EH (cell line): ENCODE measurements at regions not wholly inside any gene's neighbourhood (a gene's known extent, or its start where the extent isn't known, plus 50 kb on each side); places are given as distances from the start of the nearest gene placed in this dataset.

ENCODE experiments used
- DNase-seq: peaks from one replicate; pipeline ENCODE4 v3.0.0-alpha.2; 2015; ENCODE audit warnings: low read depth

DNA sequence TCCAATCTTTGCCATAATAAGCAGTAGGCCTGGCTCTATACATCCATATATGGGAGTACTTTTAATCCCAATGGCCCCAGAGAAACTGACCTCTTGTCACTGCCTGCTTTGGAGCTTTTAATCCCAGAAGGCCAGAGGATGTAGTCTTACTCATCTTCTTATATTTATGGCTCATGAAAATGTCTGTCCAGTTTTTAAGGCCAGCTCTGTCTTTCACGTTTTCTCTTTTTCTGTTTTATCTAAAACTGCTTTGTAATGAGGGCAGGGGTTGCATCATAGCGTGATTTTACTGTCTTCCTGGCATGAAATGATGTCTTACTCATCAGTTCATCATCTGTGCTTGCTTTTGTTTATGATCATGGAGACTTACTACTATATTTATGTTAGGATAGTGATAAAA is 1094.9 kb downstream of the MAT2B start:
- no peak for DNase-seq

DNA sequence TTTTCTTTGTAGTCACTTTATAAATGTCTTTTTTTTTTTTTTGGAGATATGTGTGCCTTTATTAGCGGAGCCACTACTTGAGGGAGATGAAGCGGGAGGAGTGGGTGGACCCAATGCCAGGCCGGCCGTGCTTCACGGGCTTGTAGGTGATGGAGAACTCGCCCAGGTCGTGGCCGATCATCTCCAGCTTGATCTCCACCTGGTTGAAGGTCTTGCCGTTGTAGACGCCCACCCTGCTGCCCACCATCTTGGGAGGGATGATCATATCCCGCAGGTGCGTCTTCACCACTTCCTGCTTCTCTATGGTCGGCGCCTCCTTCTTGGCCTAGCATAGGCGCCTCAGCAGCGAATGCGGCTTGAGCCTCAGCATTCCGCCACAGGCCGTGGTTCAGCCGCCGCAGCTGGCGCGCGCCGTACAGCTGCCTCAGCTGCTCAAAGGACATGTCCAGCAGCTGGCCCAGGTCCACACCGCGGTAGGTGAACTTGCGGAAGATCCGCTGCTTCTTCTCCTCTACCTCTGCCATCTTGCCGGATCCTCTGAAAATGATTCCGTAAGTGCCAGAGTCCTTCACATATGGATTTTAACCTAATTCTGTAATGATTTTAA is 1095.6 kb downstream of the MAT2B start:
- no peak for DNase-seq

DNA sequence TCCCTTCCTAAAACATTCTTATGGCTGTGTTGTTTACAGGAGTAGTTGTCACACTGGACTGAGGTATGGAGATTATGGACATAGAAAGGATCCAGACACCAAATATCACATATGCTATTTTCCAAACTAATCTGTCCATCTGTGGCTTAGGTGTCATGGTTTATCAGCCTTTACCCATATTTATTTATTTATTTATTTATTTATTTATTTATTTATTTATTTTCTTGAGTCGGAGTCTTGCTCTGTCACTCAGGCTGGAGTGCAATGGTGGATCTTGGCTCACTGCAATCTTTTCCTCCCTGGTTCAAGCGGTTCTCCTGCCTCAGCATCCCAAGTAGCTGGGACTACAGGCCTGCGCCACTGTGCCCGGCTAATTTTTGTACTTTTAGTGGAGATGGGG is 1103.1 kb downstream of the MAT2B start:
- DNase-seq: no peak

DNA sequence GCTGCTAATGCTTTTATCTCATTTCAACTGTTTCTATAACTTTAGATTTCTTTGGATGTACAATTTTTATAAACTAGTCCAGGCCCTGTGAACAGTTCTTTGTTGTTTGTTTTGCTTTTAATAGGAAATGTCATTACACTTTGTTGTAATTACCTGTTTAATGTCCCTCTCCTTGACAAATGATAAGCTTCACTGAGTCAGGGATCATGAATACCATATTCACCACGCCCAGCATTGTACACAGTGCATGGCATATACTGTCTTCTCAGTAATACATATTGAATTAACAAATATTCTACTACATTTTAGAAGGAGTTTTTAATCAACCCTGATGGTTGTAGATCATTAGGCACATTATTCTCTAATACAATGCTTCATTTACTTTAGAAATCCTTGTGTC is 1105.0 kb downstream of the MAT2B start:
- no peak for DNase-seq

DNA sequence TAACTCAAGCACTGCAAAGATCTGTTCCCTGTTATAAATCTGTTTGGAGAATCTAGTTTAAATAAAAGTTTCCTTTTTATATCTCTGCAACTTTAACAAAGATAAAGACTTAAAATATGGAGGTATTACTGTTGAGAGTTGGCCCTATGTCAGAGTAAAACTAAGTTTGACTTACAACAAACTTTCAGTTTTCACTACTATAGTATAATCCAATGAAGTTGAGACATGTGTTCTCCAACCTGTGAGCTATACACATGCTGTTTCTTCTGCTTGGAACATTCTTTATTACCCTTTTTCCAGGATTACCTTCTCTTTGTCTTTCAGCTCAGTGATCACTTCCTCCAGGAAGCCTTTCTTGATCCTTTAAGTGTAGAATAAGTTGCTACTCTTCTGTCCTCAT is 1109.3 kb downstream of the MAT2B start:
- DNase-seq: no peak

DNA sequence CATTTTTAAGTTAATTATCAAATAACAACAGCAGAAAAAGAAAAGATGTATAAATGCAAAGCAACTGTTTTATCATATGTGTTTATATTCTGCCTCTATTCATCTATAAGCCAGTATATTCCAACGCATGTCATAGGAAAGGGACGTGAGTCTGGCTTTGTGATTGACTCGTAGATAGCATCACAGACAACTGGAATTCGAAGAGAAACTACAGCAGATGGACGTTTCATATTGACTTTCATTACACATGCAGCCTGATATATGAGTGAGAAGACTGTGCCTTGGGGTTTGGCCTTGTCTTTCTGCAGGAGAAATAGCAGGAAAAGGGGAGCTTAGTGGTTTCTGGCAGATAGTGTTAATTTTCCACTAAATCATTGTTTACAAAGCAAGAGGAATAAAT is 1111.9 kb downstream of the MAT2B start:
- DNase-seq: no peak

DNA sequence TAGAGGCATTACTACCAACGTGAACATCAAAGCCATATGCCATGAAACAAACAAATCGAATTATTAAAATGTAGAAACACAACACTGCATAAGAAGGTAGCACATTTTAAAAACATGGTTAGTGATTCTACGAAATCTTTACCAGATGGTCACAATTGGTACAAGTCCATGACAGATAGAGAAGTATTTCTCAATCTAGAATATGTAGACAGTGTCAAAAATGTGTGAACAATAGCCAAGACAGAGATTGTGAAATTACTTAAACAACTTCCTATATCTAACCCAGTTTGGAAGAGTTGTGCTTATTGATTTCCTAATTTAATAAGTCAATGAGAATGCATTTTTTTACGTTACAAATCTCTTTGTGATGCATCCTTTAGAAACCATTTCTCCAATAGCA is 1121.6 kb downstream of the MAT2B start:
- no peak for DNase-seq

DNA sequence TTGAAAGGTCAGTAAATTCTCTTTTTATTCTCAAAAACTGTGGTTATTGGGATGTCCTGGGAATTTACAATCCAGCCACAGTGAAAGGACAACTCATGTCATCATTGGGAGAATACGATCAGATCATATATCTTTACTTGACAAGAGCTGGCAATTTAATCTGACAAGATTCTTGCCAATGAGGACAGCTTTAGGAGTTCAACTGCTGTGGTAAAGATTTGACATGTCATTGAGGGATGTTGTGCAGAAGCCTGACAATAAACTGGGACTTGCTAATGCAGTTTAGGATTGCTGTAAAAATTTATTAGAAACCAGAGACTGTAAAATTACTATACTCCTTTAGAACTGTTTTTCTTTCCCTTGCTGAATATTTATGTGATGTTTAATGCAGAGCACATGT is 1131.0 kb downstream of the MAT2B start:
- DNase-seq: no peak

DNA sequence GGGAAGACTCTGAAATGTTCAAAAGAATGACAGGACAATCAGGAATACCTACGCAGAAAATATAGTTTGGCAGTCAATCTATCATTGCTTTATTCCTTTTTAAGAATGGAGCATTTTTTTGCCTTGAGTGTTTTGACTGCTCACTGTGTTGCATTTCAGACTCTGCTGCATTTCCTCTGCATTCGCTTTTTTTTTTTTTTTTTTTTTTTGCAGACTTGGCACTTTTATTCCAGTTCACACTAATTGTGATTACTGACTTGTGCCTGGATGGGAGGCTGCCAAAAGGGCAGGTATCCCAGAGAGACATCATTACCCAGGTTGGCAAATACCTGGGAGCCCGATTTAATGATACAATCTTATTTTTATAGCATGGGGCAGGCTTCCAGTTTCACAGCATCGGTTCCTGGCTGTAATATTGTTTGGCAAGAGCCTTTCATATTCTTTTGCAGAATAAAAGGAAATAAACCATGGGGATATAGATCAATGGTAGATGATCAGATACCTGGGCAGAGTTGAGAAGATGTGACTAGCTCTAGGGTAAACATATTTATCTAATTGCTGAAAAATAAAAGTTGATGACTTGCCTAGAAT is 1132.6 kb downstream of the MAT2B start:
- DNase-seq: no peak

DNA sequence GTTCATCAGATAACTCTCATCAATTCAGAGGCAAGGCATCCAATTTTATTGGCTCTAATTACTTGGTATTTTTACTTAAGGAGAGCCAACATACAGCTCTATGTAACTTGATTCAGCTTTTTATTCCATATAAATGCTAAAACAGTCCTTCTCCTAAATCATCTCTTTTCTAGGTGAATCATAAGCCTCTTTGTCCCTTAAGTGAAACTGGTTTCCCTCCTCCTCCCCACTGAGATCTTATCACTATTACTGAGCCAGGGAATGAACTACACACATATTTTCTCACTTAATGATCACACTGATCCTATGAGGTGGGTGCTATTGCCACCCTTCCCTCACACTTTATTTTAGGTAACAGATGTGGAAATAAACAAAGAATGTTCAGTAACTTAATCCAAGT is 1143.8 kb downstream of the MAT2B start:
- DNase-seq: no peak

DNA sequence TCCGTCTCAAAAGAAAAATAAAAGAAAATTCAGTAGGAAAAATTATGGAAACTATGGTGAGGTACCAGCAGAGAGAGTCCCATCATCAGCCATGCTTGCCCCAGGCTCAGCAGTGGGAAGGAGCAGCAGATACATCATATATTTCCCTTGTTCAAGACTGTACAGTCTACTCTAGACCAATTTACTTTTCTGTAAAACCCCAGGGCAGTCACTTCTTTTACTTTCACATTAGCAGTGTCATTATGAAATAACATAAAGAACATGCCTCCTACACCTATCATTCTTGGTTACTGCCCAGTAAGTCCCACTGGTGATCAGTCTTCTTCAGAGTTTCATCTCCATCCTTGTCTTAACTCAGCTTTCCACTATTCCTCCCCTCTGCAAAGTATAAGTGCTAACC is 1145.0 kb downstream of the MAT2B start:
- no peak for DNase-seq

DNA sequence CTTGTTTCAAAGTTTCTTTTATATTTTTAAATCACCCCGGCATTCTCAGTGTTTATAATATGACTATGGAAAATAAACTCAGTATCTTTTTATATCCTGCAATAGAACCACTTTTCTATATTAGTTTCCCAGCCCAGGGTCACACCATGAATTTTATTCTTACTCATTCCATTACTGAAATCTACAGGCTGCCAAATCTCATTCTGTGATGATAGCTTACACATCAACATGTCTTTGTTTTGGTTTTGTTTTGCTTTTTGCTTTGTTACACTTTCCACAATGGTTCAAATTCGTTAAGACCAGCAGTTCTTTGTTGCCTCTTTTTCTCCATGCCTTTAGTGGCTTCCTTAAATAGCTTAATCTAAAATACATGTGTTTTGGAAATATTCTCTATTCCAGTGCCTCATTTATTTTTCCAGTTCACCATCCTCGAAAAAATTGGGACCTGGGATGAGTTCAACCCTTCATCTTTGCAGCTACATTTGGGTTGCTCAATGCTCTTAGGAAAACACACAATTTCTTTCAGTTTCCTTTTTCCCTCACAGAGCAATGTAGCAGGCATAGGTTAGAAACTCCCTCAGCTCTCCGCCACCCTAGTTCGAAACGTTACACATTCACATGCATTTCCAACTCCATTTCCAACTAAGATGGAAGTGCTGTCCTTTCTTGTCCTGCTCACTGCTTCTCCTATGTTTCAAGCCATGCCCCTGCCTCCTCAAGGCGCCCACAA is 1146.3 kb downstream of the MAT2B start:
- DNase-seq: no peak

DNA sequence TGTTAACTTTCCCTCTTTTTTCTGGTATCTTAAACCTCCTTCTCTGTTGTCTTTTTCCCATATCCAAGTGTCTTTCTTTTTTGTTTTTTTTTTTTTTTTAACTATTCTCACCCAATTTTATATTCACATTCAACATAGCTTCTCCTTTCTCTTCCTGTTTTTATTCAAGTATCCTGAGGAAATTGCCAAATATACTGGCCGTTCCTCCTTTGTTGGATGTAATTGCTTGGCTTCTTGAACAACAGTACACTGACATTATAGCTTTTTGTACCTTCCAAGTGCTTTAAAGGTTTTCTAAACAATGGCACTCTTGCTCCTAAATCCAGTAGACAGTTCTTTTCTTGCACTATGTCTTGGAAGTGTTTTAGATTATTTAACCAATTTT is 1146.8 kb downstream of the MAT2B start:
- no peak for DNase-seq

DNA sequence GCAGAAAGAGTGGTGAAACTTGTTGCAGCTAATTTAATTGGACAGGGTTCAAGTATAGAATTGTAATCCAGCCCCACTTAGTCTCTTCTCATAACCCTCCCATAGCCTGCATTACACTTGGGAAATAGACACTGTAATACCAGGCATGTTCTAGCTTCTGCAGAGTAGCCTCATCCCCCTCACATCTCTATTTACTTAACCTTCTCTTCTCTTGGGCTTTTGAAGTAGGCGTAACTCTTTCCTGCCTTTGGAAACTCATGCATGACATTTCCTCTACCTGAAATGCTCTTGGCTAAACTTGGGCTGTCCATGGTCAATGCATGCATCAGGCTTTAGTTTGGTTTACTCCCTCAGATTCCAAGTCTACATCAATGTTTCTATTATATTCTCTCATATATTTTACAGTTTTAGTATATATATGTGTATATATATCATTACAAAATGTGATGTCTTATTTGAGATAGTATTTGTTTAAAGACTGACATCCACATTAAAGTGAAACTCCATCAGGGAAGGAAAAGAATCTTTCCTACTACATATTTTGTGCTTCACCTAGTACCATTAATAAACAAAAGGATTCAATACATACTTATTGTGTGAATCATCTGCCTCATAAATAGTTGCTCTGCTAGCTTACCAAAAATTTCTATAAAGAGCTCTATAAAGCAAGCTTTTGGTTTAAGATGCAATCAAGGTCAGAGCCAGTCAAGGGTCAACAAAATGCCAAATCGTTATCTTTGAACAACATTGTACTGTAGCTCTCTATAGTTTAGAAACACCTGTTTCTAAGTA is 1158.0 kb downstream of the MAT2B start:
- no peak for DNase-seq

DNA sequence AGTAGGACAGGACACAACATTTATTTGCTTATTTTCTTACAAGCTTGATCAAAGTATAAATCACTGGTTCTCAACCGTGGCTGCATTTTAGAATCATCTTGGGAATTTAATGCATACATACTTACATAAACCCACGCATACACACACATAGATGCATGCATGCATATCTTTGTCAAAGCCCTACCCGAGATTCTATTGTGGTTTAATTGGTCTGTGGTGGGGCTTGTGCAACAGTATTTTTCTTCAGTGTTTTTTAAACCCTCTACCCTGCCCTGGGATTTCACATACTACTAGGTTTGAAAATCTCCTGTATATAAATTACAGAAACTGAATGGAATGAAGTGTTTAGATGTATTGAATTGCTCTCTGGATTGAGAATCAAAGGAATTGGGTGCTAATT is 1166.2 kb downstream of the MAT2B start:
- DNase-seq: no peak

DNA sequence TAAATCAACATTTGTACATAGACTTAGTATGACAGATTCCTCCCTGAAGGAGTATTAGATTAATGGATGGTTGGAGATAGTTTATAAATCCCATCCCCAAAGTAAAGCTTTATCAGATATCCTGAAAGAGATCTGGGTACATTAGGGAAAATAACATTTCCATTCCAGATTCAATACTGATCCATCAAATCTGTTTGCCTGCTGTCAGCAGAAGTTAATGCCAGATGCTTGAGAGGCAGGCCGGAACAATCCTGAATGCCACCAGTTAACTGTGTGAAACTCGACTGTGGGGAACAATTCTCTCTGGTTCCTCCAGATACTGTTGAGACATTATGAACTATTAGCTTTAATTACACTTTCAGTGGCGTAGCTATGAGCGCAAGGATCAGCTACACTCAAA is 1166.8 kb downstream of the MAT2B start:
- DNase-seq: no peak

DNA sequence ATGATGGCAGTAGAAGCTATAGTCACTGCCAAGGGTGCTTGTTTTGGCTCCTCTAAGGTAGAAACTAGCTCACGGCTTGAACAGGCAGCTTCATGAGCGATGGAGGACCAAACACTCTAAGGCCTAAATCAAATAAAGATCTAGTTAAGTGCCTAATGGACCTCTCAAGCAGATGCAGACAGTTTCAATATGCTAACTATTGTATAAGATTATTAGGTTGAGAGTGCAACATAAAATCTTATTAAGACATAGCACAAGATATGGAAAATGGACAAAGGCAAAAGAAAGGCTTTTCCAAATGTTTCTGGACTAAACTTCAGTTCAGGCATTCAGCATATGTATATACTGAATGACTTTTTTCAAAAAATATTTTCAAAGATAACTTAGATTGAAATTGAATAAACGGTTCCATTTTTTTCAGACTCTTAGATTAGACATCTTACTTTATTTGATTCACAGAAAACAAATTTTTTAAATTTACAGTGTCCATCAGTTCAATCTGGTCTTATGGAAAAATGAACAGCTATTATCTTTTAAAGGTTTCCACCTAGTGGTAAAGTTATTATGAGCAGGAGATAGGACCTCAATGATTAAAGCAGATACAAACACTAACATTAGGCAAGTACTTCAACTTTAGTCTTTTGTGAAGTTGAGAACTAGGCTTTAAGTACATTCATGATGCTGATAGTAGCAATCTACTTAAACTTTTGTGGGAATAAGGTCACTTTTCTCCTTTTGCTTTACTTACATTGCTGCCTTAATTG is 1167.7 kb downstream of the MAT2B start:
- DNase-seq: no peak

DNA sequence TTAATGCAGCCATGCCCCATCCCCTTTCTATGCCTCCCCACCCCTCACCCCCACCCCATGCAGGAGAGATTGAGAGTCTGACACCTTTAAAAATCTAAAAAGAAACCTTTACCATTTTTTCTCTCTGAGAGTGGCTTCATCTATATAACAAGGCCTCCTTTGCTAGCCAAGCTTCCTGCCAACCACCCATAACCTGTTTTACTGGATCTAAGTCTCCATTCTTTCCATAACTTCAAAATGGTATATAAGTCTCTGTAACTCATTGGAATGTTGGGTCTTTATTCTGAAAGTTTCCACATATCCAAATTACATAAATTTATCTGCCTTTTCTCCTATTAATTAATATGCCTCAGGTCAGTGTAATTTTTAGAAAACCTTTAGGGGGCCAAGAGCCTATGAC is 1174.0 kb downstream of the MAT2B start:
- no peak for DNase-seq

DNA sequence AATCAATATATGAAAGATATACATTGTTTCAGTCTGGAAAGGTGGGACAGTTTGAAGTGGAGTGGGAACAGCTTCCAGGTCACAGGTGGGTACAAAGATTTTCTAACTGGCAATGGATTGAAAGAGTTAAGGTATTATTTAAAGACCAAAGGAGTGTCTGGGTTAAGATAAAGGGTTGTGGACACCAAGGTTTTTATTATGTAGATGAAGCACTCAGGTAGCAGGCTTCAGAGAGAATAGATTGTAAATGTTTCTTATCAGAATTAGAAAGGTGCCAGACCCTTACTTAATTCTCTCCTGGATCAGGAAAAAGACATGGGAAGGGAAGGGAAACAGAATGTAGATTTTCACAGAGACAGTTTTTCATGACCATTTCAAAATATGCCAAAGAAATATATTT is 1174.8 kb downstream of the MAT2B start:
- DNase-seq: no peak

DNA sequence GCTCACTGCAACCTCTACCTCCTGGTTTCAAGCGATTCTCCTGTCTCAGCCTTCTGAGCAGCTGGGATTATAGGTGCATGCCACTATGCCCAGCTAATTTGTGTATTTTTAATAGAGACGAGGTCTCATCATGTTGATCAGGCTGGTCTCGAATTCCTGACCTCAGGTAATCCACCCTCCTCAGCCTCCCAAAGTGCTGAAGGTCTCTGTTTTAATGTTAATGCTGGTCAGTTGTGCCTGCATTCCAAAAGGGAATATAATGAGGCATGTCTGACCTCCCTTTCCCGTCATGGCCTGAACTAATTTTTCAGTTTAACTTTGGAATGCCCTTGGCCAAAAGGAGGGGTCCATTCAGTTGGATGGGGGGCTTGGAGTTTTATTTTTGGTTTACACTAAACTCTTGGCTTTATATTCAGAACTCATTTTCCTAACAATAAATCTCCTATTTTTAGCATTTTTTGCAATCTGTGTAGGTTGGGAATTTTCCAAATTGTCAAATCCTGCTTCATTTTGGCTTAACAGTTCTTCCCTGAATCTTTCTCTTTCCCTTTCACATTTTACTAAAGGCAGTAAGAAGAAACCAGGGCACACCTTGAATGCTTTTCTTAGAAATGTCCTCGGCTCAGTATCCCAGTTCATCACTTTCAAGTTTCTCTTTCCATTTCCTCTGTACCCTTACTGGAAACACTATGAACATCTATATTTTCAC is 1175.5 kb downstream of the MAT2B start:
- DNase-seq: no peak

DNA sequence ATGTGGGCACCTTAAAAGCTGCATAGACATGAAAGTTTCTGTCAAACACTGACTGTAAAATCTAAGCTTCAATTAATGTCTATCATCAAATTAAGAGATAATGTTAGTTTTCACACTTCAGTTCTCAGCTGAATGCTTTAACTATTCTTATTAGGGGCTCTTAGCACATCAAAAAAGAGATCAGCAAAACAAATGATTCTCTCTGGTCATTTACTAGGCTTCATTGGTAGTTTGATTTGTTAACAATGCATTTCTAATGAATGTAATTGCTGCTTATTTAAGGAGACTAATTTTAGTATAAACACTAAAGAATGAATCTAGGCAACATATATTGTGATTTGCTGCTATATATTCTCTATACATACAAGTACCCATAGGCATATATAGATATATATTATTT is 1182.0 kb downstream of the MAT2B start:
- no peak for DNase-seq

DNA sequence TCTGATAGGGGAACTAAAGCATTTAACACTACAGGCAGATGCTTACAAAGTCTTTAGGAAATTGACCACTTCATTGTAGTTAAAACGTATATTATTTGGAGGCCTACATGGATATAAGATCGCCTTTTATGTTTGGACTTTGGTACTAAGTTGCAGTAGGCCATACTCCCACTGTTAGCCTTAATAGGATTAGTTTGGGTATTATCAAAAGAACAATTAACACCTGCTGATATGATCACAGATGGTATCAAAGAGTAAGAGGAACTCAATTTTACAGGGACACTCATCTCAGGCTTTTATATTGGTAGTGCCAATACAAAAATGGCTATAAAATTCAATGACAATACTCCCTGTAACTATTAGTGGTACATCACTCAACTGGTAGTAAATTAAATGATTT is 1183.0 kb downstream of the MAT2B start:
- DNase-seq: no peak
